ENCODE measurements at regions not wholly inside any gene's neighbourhood (a gene's known extent, or its start where the extent isn't known, plus 50 kb on each side); places are given as distances from the start of the nearest gene placed in this dataset.

- H3K4me3 ChIP-seq (ENCODE audit: low read depth, low read length) = no peak overlapping the region
- no peak for TF ChIP-seq CTCF (IDR thresholded peaks at IDR 0.05; ENCODE audit: low read depth, low read length)
Measured at GRCh38 chr12:74985986-74986319, 223.7 kb downstream of the KCNC2 start.

- TF ChIP-seq CTCF (IDR thresholded peaks at IDR 0.05; ENCODE audit: low read depth, low read length) = no peak
- no peak overlapping the region for H3K4me3 ChIP-seq (ENCODE audit: low read depth, low read length)
Measured at GRCh38 chr12:74988156-74988555, 221.5 kb downstream of the KCNC2 start.

Data from WI38 (cell line).